K562 (cell line): ENCODE measurements at regions not wholly inside any gene's neighbourhood (a gene's known extent, or its start where the extent isn't known, plus 50 kb on each side); places are given as distances from the start of the nearest gene placed in this dataset.

Experiments used
- ATAC-seq: fragments of 200-7000 bp; cut with Tn5 transposase; 3 replicates; pipeline ENCODE4 v1.9.1; 2020; ENCODE audit warnings: moderate library complexity
- BruUV-seq: library from RNA; stranded (reverse); fragments of 400-500 nt; replicated peaks from 2 replicates; lab custom pipeline; 2021; lab: Mats Ljungman, UMichigan
- CTCF ChIA-PET: fragments of 300-600 bp; formaldehyde crosslinking; extraction: SDS; loops from one replicate; lab custom pipeline; 2021; ENCODE audit warnings: low intra/inter-chr PET ratio; lab: Yijun Ruan, JAX
- POLR2A ChIA-PET: fragments of 300-600, 350-650 bp; sonication (Branson Sonifier 250); formaldehyde crosslinking; extraction: SDS; loops from one replicate; lab custom pipeline; 2021; ENCODE audit warnings: antibody characterized with exemption, inconsistent platforms; lab: Yijun Ruan, JAX
- DNase-seq, 4 experiments: peaks; one replicate each; pipeline versions ENCODE4 v3.0.0 to v3.0.0-alpha.2; 2011 to 2018; ENCODE audit warnings: low spot score in 3 of 4, mixed read lengths in 3 of 4; ENCODE audit errors: extremely low read depth in 1 of 4
- FAIRE-seq: peaks from 2 replicates; lab custom pipeline; 2011; peaks lifted over from hg19 to GRCh38; lab: Jason Lieb, UNC
- H2AFZ ChIP-seq: 2 replicates; pipeline ENCODE4 v1.6.0; 2011; ENCODE audit warnings: low read depth, low read length, control low read depth, inconsistent platforms
- H3K27ac ChIP-seq: fragments of 200-600 bp; 3 replicates; pipeline ENCODE4 v1.8.0; 2011; ENCODE audit warnings: low read depth, mild to moderate bottlenecking, control low read depth, inconsistent platforms, low read length, moderate library complexity, mixed read lengths; ENCODE audit errors: extremely low read depth
- H3K27me3 ChIP-seq, 2 experiments: fragments of 300-600 bp in 1 of 2; 2 replicates in 1 of 2; 3 replicates in 1 of 2; pipeline versions ENCODE4 v1.6.0 to v1.8.0; 2011; ENCODE audit warnings: inconsistent platforms in 2 of 2, low read length in 2 of 2, mild to moderate bottlenecking in 1 of 2, mixed read lengths in 1 of 2, moderate library complexity in 1 of 2; ENCODE audit not compliant: control insufficient read depth in 2 of 2, insufficient read depth in 2 of 2
- H3K36me3 ChIP-seq: fragments of 300-600 bp; 3 replicates; pipeline ENCODE4 v1.8.0; 2011; ENCODE audit warnings: mild to moderate bottlenecking, low read length, inconsistent platforms; ENCODE audit not compliant: control insufficient read depth, insufficient read depth
- H3K4me1 ChIP-seq, 2 experiments: fragments of 200-600 bp in 1 of 2; replicated peaks in 1 of 2; 2 replicates in 1 of 2; 3 replicates in 1 of 2; pipeline versions ENCODE4 v1.5.1 to v1.8.0; 2011; ENCODE audit warnings: inconsistent platforms in 2 of 2, low read length in 2 of 2, mild to moderate bottlenecking in 1 of 2, mixed read lengths in 1 of 2, moderate library complexity in 1 of 2; ENCODE audit not compliant: control insufficient read depth in 2 of 2, insufficient read depth in 2 of 2
- H3K4me2 ChIP-seq: 2 replicates; pipeline ENCODE4 v1.6.1; 2011; ENCODE audit warnings: low read length, control low read depth, inconsistent platforms, mixed read lengths; ENCODE audit not compliant: insufficient read depth
- H3K4me3 ChIP-seq: fragments of 200-600 bp; sonication (generic), shearing (Covaris generic); 2 replicates; pipeline ENCODE4 v1.5.1; 2016; ENCODE audit warnings: control low read depth, inconsistent platforms
- H3K79me2 ChIP-seq: fragments of 200-600 bp; 3 replicates; pipeline ENCODE4 v1.8.0; 2011; ENCODE audit warnings: low read length, inconsistent platforms; ENCODE audit not compliant: control insufficient read depth, insufficient read depth
- H3K9ac ChIP-seq, 2 experiments: 2 replicates each; pipeline versions ENCODE4 v1.6.0 to v1.6.1; 2011; ENCODE audit warnings: low read depth in 2 of 2, low read length in 2 of 2, control low read depth in 1 of 2, inconsistent platforms in 1 of 2, mild to moderate bottlenecking in 1 of 2, mixed read lengths in 1 of 2; ENCODE audit not compliant: insufficient read depth in 1 of 2
- H3K9me1 ChIP-seq: one replicate; pipeline ENCODE4 v1.6.0; 2011; ENCODE audit warnings: inconsistent platforms, mild to moderate bottlenecking, low read length, moderate library complexity; ENCODE audit not compliant: control insufficient read depth, insufficient read depth
- H3K9me3 ChIP-seq: replicated peaks from 2 replicates; pipeline ENCODE4 v1.5.1; 2011; ENCODE audit warnings: low read depth, low read length, inconsistent platforms; ENCODE audit not compliant: control insufficient read depth, insufficient read depth
- H4K20me1 ChIP-seq: replicated peaks from 2 replicates; pipeline ENCODE4 v1.6.1; 2011; ENCODE audit warnings: low read length, inconsistent platforms, mixed read lengths; ENCODE audit not compliant: control insufficient read depth, insufficient read depth
- CTCF ChIP-seq, 3 experiments: IDR thresholded peaks in 2 of 3; conservative IDR thresholded peaks in 1 of 3; 2 replicates each; pipeline ENCODE4 v1.5.1; 2011 to 2012; ENCODE audit warnings: low read length in 3 of 3, mild to moderate bottlenecking in 3 of 3, control low read depth in 2 of 3, improper control_type of control experiment in 1 of 3, inconsistent platforms in 1 of 3, low read depth in 1 of 3, mixed read lengths in 1 of 3, moderate library complexity in 1 of 3; ENCODE audit not compliant: insufficient read depth in 2 of 3
- CTCFL ChIP-seq: IDR thresholded peaks from 2 replicates; pipeline ENCODE4 v1.6.1; 2011; ENCODE audit warnings: borderline replicate concordance, low read depth, mild to moderate bottlenecking, moderate library complexity, low read length; ENCODE audit not compliant: insufficient read depth, poor library complexity, severe bottlenecking
- FOXP4 ChIP-seq: sonication (generic); formaldehyde crosslinking; IDR thresholded peaks from 2 replicates; pipeline ENCODE4 v1.8.0; 2022; ENCODE audit warnings: mild to moderate bottlenecking, missing genetic modification reagents, borderline replicate concordance
- RAD21 ChIP-seq, 2 experiments: fragments of 250-450 bp in 1 of 2; fragments of 450-650 bp in 1 of 2; sonication (Bioruptor Pico) in 1 of 2; formaldehyde crosslinking in 1 of 2; IDR thresholded peaks in 1 of 2; conservative IDR thresholded peaks in 1 of 2; 2 replicates each; pipeline versions ENCODE4 v1.4.0 to v1.8.0; 2020 to 2022; ENCODE audit warnings: mild to moderate bottlenecking in 2 of 2, moderate library complexity in 1 of 2
- SMC3 ChIP-seq: conservative IDR thresholded peaks from 2 replicates; pipeline ENCODE4 v1.6.1; 2011; ENCODE audit warnings: low read depth, low read length, improper control_type of control experiment; ENCODE audit not compliant: insufficient read depth
- ZBTB33 ChIP-seq: sonication (generic); formaldehyde crosslinking; IDR thresholded peaks from 2 replicates; pipeline ENCODE4 v1.8.1; 2023; ENCODE audit warnings: mild to moderate bottlenecking, missing genetic modification reagents
- ZBTB34 ChIP-seq: fragments of 250-450 bp; sonication (Bioruptor Pico); IDR thresholded peaks from 2 replicates; pipeline ENCODE4 v1.8.0; 2021; ENCODE audit warnings: mild to moderate bottlenecking, moderate library complexity
- ZFPM2 ChIP-seq: fragments of 250-450 bp; sonication (Bioruptor Pico); IDR thresholded peaks from 2 replicates; pipeline ENCODE4 v1.5.1; 2022; ENCODE audit warnings: mild to moderate bottlenecking
- ZZZ3 ChIP-seq: fragments of 450-650 bp; IDR thresholded peaks from 2 replicates; pipeline ENCODE4 v1.6.1; 2016; ENCODE audit warnings: antibody characterized with exemption, mild to moderate bottlenecking, moderate library complexity
- WGBS: fragments of 100-300 bp; shearing (Covaris generic); methylation state at CpG from one replicate; pipeline ENCODE4 v1.1.6; 2016; ENCODE audit warnings: low coverage, mixed read lengths; ENCODE audit not compliant: insufficient coverage; ENCODE audit errors: missing lambda C conversion rate; 5-methylcytosine and 5-hydroxymethylcytosine counted together
- in situ Hi-C: fragments of 300-500 bp; cut with MboI; formaldehyde crosslinking; loops from 4 replicates; pipeline ENCODE4 v1.15.0; 2018; ENCODE audit warnings: inconsistent platforms, mixed read lengths
- intact Hi-C: fragments of 100-400 bp; cut with micrococcal nuclease; formaldehyde crosslinking; loops from 2 replicates; pipeline ENCODE4 v1.14.2; 2022

- in situ Hi-C loops (no loop called here), intact Hi-C loops (loop anchor here (5.0 kb wide), 1 partner anchor 460 kb away; no protein-coding TSS in a partner anchor)
- H2AFZ ChIP-seq, result no peak overlapping the region
- H3K36me3 ChIP-seq, result no peaks in the 10 kb centered on the region
- no peak overlapping the region for H3K4me2 ChIP-seq
- H3K27ac ChIP-seq, result no peak overlapping the region
- H4K20me1 ChIP-seq, result no peaks in the 10 kb centered on the region
- no peaks in the 10 kb centered on the region for H3K9me1 ChIP-seq
- no peak overlapping the region for H3K4me3 ChIP-seq
- peak; percentile 27 to 64 (median 49) for DNase-seq
- peak; percentile 77 for ATAC-seq
- no peaks in the 10 kb centered on the region for H3K79me2 ChIP-seq
- peak in 1 of 2 experiments; percentile 51; a peak in 2 of 4 replicates for TF ChIP-seq RAD21 (CRISPR knock-in tag; conservative IDR thresholded peaks at IDR 0.05 in 1 of 2, IDR thresholded peaks at IDR 0.05 in 1 of 2)
- peak; percentile 17; the same call in 1 of the 2 replicates for TF ChIP-seq SMC3
- no peak for TF ChIP-seq ZFPM2
- peak; percentile 44 to 73 (median 49) for TF ChIP-seq CTCF (IDR thresholded peaks at IDR 0.05 in 2 of 3, conservative IDR thresholded peaks at IDR 0.05 in 1 of 3; ENCODE audit: insufficient read depth in 2 of 3, low read depth in 1 of 3, low read length in 3 of 3)
- no peak for TF ChIP-seq FOXP4
- TF ChIP-seq CTCFL, result peak; percentile 65
- no peak for TF ChIP-seq ZBTB34
- TF ChIP-seq ZBTB33 (CRISPR knock-in tag), result peak; percentile 92
- TF ChIP-seq ZZZ3, result no peak
- TF ChIP-seq, all 486 proteins: peak for 5
- 31% methylated on average over 18 of the region's 22 CpGs for WGBS
- FAIRE-seq, result peak; percentile 78
- Histone ChIP-seq H3K27me3 (no peaks in the 10 kb centered on the region), H3K9me3 (no peaks in the 10 kb centered on the region), H3K9ac (no peak overlapping the region), H3K4me1 (no peaks in the 10 kb centered on the region)
- CTCF ChIA-PET, result no interaction called here
- BruUV-seq, result no TSS peak
- POLR2A ChIA-PET, result interaction anchor here (0.6 kb wide), 1 partner anchor 297 kb away, joined by 3 read pairs; no protein-coding TSS in a partner anchor
Measured at GRCh38 chr5:88602584-88602983, 280.4 kb downstream of the MEF2C start.
